ENCODE measurements at regions not wholly inside any gene's neighbourhood (a gene's known extent, or its start where the extent isn't known, plus 50 kb on each side); places are given as distances from the start of the nearest gene placed in this dataset.
A peak's percentile ranks its signal among the peaks of the same experiment; 100 is the strongest.

DNA sequence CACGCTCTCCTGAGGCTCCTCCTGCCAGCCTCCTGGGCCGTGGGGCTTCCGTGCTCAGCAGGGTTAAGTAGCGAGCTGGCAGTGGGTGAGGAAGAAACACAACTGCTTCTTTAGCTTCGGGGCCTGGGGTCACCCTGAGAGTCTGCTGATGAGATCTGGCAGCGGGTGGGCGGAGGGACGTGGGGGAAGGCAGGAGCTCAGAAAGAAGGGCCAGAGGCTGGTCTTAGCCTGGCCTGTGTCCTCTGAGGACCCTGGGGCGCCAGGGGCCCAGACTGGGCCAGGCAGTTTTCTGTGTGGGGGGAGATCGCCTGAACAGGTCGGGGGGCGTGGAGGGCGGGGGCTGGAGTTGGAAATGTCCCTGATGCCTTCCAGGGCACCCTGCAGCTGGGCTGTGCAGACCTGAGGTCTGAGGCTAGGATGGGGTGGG, 97.8 kb upstream of the GSE1 start (continued):
- TF ChIP-seq, protein P1, sequence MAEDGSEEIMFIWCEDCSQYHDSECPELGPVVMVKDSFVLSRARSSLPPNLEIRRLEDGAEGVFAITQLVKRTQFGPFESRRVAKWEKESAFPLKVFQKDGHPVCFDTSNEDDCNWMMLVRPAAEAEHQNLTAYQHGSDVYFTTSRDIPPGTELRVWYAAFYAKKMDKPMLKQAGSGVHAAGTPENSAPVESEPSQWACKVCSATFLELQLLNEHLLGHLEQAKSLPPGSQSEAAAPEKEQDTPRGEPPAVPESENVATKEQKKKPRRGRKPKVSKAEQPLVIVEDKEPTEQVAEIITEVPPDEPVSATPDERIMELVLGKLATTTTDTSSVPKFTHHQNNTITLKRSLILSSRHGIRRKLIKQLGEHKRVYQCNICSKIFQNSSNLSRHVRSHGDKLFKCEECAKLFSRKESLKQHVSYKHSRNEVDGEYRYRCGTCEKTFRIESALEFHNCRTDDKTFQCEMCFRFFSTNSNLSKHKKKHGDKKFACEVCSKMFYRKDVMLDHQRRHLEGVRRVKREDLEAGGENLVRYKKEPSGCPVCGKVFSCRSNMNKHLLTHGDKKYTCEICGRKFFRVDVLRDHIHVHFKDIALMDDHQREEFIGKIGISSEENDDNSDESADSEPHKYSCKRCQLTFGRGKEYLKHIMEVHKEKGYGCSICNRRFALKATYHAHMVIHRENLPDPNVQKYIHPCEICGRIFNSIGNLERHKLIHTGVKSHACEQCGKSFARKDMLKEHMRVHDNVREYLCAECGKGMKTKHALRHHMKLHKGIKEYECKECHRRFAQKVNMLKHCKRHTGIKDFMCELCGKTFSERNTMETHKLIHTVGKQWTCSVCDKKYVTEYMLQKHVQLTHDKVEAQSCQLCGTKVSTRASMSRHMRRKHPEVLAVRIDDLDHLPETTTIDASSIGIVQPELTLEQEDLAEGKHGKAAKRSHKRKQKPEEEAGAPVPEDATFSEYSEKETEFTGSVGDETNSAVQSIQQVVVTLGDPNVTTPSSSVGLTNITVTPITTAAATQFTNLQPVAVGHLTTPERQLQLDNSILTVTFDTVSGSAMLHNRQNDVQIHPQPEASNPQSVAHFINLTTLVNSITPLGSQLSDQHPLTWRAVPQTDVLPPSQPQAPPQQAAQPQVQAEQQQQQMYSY (CRISPR knock-in tag; IDR thresholded peaks at IDR 0.05): peak; percentile 1; the same call in 1 of the 2 replicates
- TF ChIP-seq, protein P2, sequence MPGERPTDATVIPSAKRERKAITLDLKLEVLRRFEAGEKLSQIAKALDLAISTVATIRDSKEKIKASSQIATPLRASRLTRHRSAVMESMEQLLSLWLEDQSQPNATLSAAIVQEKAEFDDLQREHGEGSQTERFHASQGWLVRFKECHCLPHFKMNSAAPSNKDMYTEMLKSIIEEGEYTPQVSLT (CRISPR knock-in tag; IDR thresholded peaks at IDR 0.05; ENCODE audit: borderline replicate concordance, low read depth): no peak
- TF ChIP-seq IKZF4 (CRISPR knock-in tag; IDR thresholded peaks at IDR 0.05; ENCODE audit: borderline replicate concordance, low read depth, not compliant biosample characterization): no peak
- TF ChIP-seq NFE2L2 (IDR thresholded peaks at IDR 0.05; ENCODE audit: low read length): 0 out of 2 replicates have a peak, but pooled peaks have one; percentile 0
- 0 out of 2 replicates have a peak, but pooled peaks have one; percentile 13 for TF ChIP-seq ZNF775 (CRISPR knock-in tag; IDR thresholded peaks at IDR 0.05; ENCODE audit: borderline replicate concordance)
- TF ChIP-seq TMF1 (CRISPR knock-in tag; IDR thresholded peaks at IDR 0.05; ENCODE audit: low read depth): peak; percentile 24; the same call in 1 of the 2 replicates
- no peak for TF ChIP-seq SOX5 (CRISPR knock-in tag; IDR thresholded peaks at IDR 0.05; ENCODE audit: borderline replicate concordance)
- TF ChIP-seq TAF1 (CRISPR knock-in tag; IDR thresholded peaks at IDR 0.05): no peak
- peak; percentile 15; the same call in 1 of the 2 replicates for TF ChIP-seq HOXD1 (CRISPR knock-in tag; IDR thresholded peaks at IDR 0.05)
- no peak for TF ChIP-seq CBFB (CRISPR knock-in tag; IDR thresholded peaks at IDR 0.05)
- peak; percentile 77 for TF ChIP-seq GFI1 (CRISPR knock-in tag; IDR thresholded peaks at IDR 0.05; ENCODE audit: borderline replicate concordance)
- TF ChIP-seq, protein P3, sequence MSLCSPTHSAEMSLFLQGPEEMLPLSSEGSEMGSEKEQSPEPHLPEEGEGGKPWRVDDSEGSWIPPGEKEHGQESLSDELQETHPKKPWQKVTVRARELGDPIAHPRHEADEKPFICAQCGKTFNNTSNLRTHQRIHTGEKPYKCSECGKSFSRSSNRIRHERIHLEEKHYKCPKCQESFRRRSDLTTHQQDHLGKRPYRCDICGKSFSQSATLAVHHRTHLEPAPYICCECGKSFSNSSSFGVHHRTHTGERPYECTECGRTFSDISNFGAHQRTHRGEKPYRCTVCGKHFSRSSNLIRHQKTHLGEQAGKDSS (CRISPR knock-in tag; IDR thresholded peaks at IDR 0.05; ENCODE audit: borderline replicate concordance, low read depth): no peak; the same call in 1 of the 2 replicates
- TF ChIP-seq SRF (IDR thresholded peaks at IDR 0.05; ENCODE audit: low read depth, low read length): no peak
- TF ChIP-seq, protein P4, sequence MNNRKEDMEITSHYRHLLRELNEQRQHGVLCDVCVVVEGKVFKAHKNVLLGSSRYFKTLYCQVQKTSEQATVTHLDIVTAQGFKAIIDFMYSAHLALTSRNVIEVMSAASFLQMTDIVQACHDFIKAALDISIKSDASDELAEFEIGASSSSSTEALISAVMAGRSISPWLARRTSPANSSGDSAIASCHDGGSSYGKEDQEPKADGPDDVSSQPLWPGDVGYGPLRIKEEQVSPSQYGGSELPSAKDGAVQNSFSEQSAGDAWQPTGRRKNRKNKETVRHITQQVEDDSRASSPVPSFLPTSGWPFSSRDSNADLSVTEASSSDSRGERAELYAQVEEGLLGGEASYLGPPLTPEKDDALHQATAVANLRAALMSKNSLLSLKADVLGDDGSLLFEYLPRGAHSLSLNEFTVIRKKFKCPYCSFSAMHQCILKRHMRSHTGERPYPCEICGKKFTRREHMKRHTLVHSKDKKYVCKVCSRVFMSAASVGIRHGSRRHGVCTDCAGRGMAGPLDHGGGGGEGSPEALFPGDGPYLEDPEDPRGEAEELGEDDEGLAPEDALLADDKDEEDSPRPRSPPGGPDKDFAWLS (CRISPR knock-in tag; IDR thresholded peaks at IDR 0.05; ENCODE audit: borderline replicate concordance): peak; percentile 28; the same call in 1 of the 2 replicates
- no peak for TF ChIP-seq MYC (CRISPR knock-in tag; IDR thresholded peaks at IDR 0.05; ENCODE audit: borderline replicate concordance)
- TF ChIP-seq, protein P5, sequence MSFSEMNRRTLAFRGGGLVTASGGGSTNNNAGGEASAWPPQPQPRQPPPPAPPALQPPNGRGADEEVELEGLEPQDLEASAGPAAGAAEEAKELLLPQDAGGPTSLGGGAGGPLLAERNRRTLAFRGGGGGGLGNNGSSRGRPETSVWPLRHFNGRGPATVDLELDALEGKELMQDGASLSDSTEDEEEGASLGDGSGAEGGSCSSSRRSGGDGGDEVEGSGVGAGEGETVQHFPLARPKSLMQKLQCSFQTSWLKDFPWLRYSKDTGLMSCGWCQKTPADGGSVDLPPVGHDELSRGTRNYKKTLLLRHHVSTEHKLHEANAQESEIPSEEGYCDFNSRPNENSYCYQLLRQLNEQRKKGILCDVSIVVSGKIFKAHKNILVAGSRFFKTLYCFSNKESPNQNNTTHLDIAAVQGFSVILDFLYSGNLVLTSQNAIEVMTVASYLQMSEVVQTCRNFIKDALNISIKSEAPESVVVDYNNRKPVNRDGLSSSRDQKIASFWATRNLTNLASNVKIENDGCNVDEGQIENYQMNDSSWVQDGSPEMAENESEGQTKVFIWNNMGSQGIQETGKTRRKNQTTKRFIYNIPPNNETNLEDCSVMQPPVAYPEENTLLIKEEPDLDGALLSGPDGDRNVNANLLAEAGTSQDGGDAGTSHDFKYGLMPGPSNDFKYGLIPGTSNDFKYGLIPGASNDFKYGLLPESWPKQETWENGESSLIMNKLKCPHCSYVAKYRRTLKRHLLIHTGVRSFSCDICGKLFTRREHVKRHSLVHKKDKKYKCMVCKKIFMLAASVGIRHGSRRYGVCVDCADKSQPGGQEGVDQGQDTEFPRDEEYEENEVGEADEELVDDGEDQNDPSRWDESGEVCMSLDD (CRISPR knock-in tag; IDR thresholded peaks at IDR 0.05; ENCODE audit: borderline replicate concordance): 0 out of 2 replicates have a peak, but pooled peaks have one; percentile 13
- TF ChIP-seq ZNF232 (CRISPR knock-in tag; IDR thresholded peaks at IDR 0.05; ENCODE audit: borderline replicate concordance): peak; percentile 19; the same call in 1 of the 2 replicates
- TF ChIP-seq ZMAT3 (CRISPR knock-in tag; conservative IDR thresholded peaks at IDR 0.05): 0 out of 2 replicates have a peak, but pooled peaks have one; percentile 24
- TF ChIP-seq ZNF564 (CRISPR knock-in tag; IDR thresholded peaks at IDR 0.05): peak; percentile 31; the same call in 1 of the 2 replicates
